GM18951 (cell line): ENCODE measurements at regions not wholly inside any gene's neighbourhood (a gene's known extent, or its start where the extent isn't known, plus 50 kb on each side); places are given as distances from the start of the nearest gene placed in this dataset.

Experiments
- POLR2A ChIP-seq: IDR thresholded peaks from 4 replicates; pipeline ENCODE4 v1.6.1; 2011; ENCODE audit warnings: mild to moderate bottlenecking; ENCODE audit not compliant: insufficient read length, insufficient read depth; ENCODE audit errors: extremely low read depth
- in situ Hi-C: fragments of 300-500 bp; cut with MboI; formaldehyde crosslinking; loops from one replicate; pipeline ENCODE4 v1.12.0; 2022; ENCODE audit warnings: low sequenced_read_pairs, mixed read lengths, inconsistent platforms; ENCODE audit not compliant: unreplicated experiment

- in situ Hi-C loops: no loop called here
- TF ChIP-seq POLR2A: no peak
Measured at GRCh38 chr3:159187706-159188105, 385.9 kb downstream of the MFSD1 start.

- in situ Hi-C loops: no loop called here
- TF ChIP-seq POLR2A: no peak
Measured at GRCh38 chr3:159189994-159190669, 388.3 kb downstream of the MFSD1 start.

- in situ Hi-C loops: no loop called here
- TF ChIP-seq POLR2A: no peak
Measured at GRCh38 chr3:159191447-159191846, 389.6 kb downstream of the MFSD1 start.

- in situ Hi-C loops: no loop called here
- TF ChIP-seq POLR2A: no peak
Measured at GRCh38 chr3:159196359-159196758, 394.5 kb downstream of the MFSD1 start.

- in situ Hi-C loops: no loop called here
- no peak for TF ChIP-seq POLR2A
Measured at GRCh38 chr3:159200176-159200575, 398.3 kb downstream of the MFSD1 start.

GRCh38 chr3:159208050-159208449, 406.2 kb downstream of the MFSD1 start:
- TF ChIP-seq POLR2A: no peak
- in situ Hi-C loops: no loop called here

GRCh38 chr3:159209459-159209858, 407.6 kb downstream of the MFSD1 start:
- TF ChIP-seq POLR2A: no peak
- in situ Hi-C loops: no loop called here

- no peak for TF ChIP-seq POLR2A
- in situ Hi-C loops: no loop called here
Measured at GRCh38 chr3:159210336-159210735, 408.5 kb downstream of the MFSD1 start.

- TF ChIP-seq POLR2A: no peak
- in situ Hi-C loops: no loop called here
Measured at GRCh38 chr3:159216311-159216710, 414.5 kb downstream of the MFSD1 start.

- TF ChIP-seq POLR2A: no peak
- in situ Hi-C loops: no loop called here
Measured at GRCh38 chr3:159219231-159219630, 417.4 kb downstream of the MFSD1 start.

- in situ Hi-C loops: no loop called here
- TF ChIP-seq POLR2A: no peak
Measured at GRCh38 chr3:159221335-159221734, 419.5 kb downstream of the MFSD1 start.

GRCh38 chr3:159229116-159229680, 427.3 kb downstream of the MFSD1 start:
- in situ Hi-C loops: no loop called here
- no peak for TF ChIP-seq POLR2A

GRCh38 chr3:159232966-159233365, 431.1 kb downstream of the MFSD1 start:
- TF ChIP-seq POLR2A: no peak
- in situ Hi-C loops: no loop called here

GRCh38 chr3:159233734-159234133, 431.9 kb downstream of the MFSD1 start:
- no peak for TF ChIP-seq POLR2A
- in situ Hi-C loops: no loop called here
